ENCODE measurements at regions not wholly inside any gene's neighbourhood (a gene's known extent, or its start where the extent isn't known, plus 50 kb on each side); places are given as distances from the start of the nearest gene placed in this dataset.

DNA sequence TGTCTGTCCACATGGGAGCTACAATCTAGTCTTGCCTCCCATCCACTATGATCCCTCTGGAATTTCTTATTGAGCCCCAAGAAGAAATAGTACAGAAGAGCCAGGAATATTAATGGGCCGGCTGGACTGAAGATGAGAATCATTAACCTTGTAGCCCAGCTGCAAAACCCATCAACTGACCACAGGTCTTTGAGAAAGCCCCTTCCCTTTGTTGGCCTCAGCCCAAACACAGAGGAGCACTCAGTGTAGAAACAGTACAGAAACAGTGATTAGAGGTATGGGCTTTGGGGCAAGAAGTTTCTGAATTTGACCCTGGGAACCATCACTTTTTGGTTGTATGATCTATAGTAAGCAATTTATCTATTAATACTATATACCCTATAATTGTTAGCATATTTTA, 76.8 kb upstream of the RAB40AL start:
- intact Hi-C loops (cut with DNase I; ENCODE audit: low total_unique reads), result no loop called here
- no peak overlapping the region for H3K27ac ChIP-seq
- H3K27me3 ChIP-seq, result peaks cover 0 to 6% of the 10 kb centered on the region in 2 donors
- H3K4me1 ChIP-seq, result no peaks in the 10 kb centered on the region
- no peak for DNase-seq
- H3K4me3 ChIP-seq, result no peak overlapping the region
- no peaks in the 10 kb centered on the region for H3K36me3 ChIP-seq
- TF ChIP-seq, protein P1, sequence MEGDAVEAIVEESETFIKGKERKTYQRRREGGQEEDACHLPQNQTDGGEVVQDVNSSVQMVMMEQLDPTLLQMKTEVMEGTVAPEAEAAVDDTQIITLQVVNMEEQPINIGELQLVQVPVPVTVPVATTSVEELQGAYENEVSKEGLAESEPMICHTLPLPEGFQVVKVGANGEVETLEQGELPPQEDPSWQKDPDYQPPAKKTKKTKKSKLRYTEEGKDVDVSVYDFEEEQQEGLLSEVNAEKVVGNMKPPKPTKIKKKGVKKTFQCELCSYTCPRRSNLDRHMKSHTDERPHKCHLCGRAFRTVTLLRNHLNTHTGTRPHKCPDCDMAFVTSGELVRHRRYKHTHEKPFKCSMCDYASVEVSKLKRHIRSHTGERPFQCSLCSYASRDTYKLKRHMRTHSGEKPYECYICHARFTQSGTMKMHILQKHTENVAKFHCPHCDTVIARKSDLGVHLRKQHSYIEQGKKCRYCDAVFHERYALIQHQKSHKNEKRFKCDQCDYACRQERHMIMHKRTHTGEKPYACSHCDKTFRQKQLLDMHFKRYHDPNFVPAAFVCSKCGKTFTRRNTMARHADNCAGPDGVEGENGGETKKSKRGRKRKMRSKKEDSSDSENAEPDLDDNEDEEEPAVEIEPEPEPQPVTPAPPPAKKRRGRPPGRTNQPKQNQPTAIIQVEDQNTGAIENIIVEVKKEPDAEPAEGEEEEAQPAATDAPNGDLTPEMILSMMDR (IDR thresholded peaks at IDR 0.05), result no peak
- no peak for TF ChIP-seq POLR2A (IDR thresholded peaks at IDR 0.05)
- no peaks in the 10 kb centered on the region for H3K9me3 ChIP-seq

DNA sequence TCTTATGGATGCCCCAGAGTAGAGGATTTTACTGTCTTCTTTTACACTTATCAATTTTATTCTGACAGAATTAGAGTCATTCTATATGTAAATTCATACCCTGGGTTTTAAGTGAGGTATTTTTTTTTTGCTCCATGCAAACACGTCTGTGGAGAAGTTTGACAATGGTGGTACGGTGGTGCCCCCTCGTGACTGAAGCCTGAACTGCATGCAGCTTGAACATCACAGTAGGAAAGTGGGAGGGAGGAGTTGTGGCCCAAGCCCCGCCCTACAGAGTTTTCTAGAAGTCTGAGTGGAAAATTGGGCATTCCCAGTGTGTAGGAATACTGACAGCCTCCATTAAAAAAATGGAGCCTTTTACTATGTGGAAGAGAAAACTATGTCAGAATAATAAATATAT, 73.3 kb upstream of the RAB40AL start:
- Histone ChIP-seq H3K27ac (no peak overlapping the region), H3K36me3 (no peaks in the 10 kb centered on the region), H3K4me1 (no peaks in the 10 kb centered on the region), H3K4me3 (no peak overlapping the region), H3K9me3 (no peaks in the 10 kb centered on the region), H3K27me3 (peaks cover 0 to 10% of the 10 kb centered on the region in 2 donors)
- TF ChIP-seq POLR2A (IDR thresholded peaks at IDR 0.05), result no peak
- TF ChIP-seq, protein P1 (IDR thresholded peaks at IDR 0.05), result peak; percentile 68 to 82 (median 75)
- intact Hi-C loops (cut with DNase I; ENCODE audit: low total_unique reads), result no loop called here
- peak; percentile 82 to 83 for DNase-seq

DNA sequence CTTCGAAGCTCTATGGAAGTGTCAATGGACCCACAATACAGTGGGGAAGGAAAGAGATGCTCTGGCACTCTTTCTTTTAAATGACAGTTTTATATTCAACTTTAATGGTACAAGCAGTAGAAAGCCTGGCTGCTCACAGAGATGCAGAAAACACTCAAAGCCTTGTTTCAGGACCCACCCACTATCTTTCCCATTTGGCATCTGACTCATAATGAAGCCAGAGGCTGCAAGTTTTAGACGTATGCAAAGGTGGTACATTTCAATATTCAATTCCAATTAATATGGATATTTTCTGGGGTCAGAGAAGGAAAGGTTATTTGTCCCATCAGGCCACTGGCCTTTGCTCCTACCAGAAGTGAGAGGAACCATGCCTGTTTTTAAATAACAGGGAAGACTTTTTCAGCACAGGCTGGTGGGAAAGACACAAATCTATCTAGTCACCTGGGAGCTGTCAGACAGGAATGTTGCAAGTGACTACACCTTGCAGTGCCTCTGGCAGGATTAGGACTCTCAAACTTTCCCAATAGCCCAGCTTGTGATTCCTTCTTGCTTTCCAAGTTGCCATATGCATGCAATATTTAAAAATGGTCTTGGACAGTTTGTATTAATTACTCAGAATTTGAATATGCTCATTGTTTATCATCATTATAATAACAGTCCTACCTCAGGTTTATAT, 70.0 kb upstream of the RAB40AL start:
- Histone ChIP-seq H3K4me3 (no peak overlapping the region), H3K9me3 (no peaks in the 10 kb centered on the region), H3K27me3 (peaks cover 0 to 5% of the 10 kb centered on the region in 2 donors), H3K36me3 (no peaks in the 10 kb centered on the region), H3K27ac (no peak overlapping the region), H3K4me1 (no peaks in the 10 kb centered on the region)
- DNase-seq, result no peak
- no peak for TF ChIP-seq POLR2A (IDR thresholded peaks at IDR 0.05)
- TF ChIP-seq, protein P1 (IDR thresholded peaks at IDR 0.05), result no peak
- intact Hi-C loops (cut with DNase I; ENCODE audit: low total_unique reads), result no loop called here

DNA sequence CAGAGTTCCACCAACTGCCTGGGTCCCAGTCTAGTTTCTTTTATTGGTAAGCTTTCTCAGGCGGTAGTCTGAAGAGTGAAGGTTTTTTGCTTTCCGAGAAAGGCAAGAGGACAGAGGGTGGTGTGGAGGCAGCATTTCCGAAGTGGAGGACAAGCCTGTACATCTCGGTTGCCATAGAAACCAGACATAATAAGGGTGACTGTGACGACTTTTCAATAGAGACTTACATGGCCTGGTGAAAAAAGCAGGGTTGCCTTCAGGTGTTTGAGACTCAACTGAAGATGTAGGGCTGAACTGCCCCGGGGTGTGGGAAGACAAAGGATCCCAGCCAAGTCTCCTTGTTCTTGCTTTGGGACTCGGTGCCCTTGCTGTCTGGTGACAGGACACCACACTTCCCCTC, 53.6 kb upstream of the RAB40AL start:
- Histone ChIP-seq H3K36me3 (no peaks in the 10 kb centered on the region), H3K4me1 (no peaks in the 10 kb centered on the region), H3K27ac (no peak overlapping the region), H3K27me3 (no peaks in the 10 kb centered on the region), H3K9me3 (no peaks in the 10 kb centered on the region), H3K4me3 (no peak overlapping the region)
- intact Hi-C loops (cut with DNase I; ENCODE audit: low total_unique reads), result no loop called here
- DNase-seq, result no peak
- TF ChIP-seq, protein P1 (IDR thresholded peaks at IDR 0.05), result no peak
- TF ChIP-seq POLR2A (IDR thresholded peaks at IDR 0.05), result no peak

Data from uterus (tissue), 3 donors.